HG03439 (cell line): ENCODE measurements at regions not wholly inside any gene's neighbourhood (a gene's known extent, or its start where the extent isn't known, plus 50 kb on each side); places are given as distances from the start of the nearest gene placed in this dataset.

ENCODE experiments used
- ATAC-seq: cut with Tn5 transposase; IDR thresholded peaks from one replicate; pipeline ENCODE4 v1.9.1; 2021; ENCODE audit warnings: mild to moderate bottlenecking, moderate library complexity; ENCODE audit not compliant: unreplicated experiment

DNA sequence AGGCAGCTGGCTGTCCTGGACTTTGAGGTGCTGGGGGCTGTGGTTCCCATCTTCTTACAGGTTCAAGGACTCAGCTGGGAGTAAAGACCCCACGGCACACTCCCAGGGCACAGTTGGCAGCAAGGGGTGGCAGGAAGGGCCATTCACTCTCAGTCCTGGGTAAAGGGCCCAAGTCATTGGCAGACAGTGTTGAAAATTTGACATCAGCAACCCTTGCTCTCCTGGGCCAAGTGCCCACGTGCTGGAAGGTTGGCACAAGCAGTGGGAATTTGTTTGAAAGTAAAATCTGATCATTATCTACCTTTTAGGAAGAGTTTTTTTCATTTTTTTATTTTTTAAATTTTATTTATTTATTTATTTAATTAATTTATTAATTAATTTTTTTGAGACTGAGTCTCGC, 241.6 kb upstream of the MKI67 start:
- ATAC-seq, result no peak

DNA sequence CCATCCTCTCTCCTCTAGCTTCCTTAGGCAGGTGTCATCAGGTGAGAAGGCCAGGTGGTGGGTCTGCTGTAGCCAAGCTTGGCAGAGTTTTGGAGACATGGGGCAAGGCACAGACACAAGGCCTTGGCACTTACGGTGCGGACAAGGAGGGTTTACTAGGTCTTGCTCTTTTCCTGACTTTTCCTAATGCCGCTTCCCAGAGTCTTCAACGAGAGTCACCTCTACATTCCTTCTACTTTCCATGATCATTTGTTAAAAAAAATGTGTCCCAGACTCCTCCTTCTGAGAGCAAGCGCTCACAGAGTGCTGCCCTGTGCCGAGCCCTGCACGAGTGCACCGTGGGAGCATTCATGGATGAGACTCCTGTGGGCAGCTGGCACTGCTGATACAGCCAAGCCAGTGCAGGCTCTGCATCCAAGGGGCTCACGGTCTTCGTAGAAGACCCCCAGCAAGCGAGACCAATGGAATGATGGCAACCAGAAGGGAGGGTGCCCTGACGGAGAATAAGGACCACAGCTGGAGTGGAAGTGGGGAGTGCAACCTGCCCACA, 243.0 kb upstream of the MKI67 start:
- no peak for ATAC-seq

DNA sequence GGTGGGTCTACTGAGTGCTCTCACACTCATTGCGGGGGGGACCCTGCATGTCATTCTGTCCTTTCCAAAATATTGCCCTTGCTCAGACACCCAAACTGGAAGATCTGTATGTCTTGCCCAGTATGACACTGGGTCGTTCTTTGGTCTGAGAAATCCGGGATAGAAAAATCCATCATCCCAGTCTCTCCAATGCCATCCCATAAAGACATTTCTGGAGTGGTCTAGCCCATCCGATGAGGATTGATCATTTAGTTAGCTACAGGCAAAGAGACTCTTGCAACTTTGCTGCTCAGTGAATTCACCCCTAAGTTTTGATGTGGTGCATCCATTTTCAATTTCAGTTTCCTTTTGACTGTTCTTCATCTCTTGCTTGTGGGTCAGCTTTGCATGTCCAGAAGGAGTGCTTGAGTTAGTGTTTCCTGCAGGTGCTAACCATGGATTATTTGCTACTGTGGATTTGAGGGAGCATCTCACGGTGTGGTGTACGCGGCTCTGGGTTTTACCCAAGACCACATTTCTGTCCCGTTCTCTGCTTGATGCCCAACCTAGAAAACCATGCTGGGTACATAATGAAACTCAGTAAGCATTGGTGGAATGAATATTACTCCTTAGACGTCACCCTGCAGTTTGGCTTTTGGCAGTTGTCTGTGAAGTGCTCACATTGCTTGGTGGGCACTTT, 247.0 kb upstream of the MKI67 start:
- ATAC-seq, result peak; percentile 79

DNA sequence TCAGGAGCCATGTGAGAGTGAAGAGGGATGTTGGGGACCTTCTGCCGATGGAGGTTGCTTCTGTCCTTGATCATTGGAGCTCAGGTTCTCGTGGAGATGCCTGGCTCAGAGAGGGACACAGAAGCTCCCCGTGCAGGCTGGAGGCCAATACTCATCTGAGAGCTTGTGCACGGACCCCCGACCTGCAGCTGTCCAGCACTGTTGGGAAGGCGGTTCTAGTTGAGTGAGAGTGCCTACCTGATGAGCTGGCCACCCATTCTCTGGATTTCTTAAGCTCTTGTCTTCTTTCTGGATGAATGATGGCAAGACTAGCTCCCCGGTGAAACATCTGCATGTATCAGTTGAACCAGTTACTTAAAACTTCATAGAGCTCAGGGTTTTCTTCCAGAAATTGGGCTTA, 247.6 kb upstream of the MKI67 start:
- no peak for ATAC-seq

DNA sequence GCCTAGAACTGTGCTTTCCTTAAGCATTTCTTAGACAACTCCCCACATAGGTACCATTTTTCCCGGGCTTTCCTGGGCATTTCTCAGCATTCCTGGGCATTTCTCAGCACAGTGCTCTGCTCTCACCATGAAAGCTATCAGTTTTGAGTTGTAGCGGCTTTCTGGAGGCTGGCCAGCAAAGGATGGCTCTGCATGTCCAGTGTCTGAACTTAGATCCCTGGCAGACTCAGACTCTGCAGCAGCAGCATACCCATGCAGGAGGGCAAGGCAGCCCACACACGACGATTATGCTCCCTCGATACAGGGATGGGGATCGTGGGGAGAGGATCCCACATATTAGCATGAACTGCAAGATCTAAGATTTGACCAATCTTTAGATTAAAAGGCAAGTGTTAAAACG, 248.9 kb upstream of the MKI67 start:
- ATAC-seq, result no peak

DNA sequence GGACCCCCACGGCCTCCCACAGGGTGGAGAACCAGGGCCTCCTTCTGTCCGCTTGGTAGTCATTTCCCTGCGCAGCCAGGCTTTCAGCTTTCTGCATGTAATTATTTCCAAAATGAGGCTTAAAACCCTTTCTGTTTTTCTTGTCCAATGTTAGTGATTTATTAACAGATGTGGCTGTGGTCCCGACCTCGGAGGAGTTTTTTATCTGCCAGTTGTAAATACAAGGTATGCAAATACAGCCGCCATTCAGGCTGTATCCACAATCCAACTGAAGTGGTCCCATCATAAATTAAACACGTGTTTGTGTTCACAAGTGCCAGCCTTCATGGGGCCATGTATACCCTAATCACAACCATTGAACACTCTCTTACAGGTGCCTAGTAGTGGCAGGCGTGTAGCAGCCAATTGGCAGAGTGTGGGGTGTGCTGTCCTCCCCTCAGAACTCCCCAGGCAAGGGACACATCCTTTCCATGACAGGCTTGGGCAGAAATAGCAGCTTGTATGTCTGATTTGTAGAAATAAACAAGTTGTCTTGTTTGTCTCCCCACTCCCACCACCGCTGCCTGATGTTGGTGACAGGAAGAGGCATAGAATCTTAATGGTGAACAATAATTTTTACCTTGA, 251.3 kb upstream of the MKI67 start:
- no peak for ATAC-seq

DNA sequence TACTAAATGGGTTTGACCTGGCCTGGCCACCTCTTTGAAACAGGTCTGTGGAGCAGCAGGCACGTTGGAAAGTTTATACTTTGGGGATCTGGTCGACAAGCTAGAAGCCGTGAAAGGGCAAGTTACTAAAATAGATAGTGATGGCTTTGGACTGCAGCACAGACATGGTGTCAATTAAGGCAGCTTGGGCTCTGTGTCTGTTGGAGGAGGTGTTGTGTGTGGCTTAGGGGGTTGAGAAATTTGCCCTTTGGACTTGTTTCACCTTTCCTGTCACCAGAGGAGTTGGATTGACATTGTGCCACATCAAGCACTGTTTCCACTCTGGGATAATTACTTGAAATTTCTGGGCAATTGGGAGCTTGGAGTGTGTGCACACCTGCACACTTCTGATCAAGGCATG, 251.8 kb upstream of the MKI67 start:
- no peak for ATAC-seq

DNA sequence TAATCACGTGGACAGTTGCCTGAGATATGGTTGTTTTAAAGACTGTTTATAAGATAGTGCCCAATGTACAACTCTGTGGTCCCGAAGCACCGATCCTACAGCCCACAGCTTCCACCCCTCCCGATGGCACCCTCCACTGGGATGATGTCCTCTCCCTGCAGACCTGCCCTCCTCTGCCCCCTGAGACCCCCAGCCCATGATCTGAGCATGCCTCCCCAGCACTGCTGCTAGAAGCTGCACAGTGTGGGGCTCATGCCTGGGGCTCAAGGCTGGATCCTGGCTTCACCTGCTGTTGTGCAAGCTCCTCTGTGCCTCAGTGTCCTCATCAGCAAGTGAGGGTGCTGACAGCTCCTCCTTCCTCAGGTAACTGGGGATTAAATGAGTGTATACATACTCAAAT, 254.7 kb upstream of the MKI67 start:
- ATAC-seq, result no peak

DNA sequence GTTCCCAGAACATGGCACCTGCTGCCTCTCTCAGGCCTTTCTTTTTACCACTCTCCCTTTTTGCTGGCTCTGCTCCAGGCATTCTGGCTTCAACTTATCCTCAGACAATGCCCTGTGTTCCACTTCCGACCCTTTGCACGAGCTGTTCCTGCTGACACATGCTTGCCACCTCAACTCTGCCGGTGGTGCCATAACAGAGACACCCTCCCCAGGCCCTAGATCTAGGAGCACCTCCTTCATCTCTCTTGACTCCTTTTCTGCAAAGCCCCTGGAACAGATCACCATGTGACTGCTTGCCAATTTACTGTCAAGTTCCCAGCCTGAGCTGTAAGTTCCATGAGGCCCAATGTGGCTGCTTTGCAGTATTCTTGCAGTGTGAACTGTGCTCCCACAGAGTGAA, 256.0 kb upstream of the MKI67 start:
- ATAC-seq, result no peak

DNA sequence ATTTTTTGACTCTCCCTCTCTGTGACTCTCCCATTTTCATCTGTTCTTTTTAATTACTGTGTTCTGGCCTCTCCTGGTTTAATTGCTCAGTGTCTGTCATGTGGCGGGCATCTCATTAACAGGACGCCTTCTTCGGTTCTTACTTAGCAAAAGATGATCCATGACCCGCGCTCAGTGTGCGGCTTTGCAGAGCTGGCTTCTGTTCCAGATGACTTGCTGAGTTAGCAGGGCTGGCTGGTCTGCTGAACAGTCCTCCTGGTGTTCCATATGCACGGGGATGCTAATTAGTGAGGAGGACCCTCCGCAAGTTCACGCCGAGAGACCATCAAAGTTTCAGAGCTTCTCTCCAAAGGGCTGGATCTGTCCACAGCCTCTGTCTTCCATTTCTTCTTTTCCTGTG, 258.6 kb upstream of the MKI67 start:
- ATAC-seq, result no peak

DNA sequence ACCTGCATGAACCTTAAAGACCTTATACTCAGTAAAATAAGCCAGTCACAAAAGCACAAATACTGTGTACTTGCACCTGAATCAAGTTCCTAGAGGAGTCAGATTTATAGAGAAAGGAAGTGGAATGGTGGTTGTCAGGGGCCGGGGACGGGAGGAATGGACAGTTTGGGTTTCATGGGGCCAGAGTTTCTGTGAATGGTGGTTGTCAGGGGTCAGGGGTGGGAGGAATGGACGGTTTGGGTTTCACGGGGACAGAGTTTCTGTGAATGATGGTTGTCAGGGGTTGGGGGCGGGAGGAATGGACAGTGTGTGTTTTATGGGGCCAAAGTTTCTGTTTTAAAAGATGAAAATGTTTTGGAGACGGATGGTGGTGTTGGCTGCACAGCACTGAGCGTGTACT, 260.0 kb upstream of the MKI67 start:
- no peak for ATAC-seq

DNA sequence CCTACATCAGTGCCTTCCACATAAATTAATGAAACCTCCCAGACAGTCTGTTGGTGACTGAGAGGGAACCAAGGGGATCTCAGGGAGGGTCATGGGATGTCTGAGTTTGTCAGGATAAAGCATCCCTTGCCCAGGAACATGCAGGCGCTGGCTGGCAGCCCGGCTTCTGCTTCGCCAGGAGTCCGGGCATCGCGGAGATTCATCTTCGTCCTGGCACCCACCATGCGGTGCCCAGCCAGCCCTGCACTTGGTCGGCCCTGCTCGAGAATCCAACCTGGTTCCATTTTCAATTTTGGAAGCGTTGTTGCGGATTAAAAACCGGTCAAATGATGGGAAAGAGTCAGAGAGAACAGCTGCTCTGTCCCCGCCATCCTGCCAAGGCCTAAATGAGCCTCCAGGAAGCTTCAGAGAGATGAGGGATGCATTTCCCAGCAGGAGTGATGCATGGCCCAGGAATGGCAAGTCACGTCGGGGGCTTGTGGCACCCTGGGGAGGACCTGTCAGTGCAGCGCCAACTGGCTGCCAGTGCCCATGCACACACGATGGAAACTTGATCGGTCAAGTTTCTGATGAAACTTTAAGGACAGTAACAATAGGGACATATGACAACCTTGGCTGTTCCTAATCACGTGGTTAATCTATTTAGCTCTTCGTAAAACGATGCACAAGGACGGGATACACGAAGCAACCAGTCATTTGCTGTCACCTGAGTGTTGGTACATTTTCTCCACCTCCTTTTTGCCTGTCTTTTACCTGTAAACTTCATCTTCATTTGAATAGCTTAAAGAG, 260.8 kb upstream of the MKI67 start:
- ATAC-seq, result no peak

DNA sequence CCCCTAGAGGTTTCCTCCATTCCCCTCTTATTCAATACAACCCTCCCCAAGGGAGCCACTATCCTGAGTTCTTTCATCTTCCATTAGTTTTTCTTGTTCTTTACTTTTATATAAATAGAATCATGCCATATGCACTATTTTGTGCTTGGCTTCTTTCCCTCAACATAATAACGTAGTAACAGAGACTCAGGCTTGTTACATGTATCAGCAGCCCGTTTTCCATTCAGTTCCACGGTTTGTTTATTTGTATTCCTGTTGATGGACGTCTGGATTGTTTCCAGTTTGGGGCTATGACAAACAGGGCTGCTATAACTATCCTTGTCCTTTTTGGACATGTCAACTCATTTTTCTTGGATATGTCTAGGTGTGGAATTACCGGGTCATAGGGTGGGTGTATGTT, 264.4 kb upstream of the MKI67 start:
- no peak for ATAC-seq

DNA sequence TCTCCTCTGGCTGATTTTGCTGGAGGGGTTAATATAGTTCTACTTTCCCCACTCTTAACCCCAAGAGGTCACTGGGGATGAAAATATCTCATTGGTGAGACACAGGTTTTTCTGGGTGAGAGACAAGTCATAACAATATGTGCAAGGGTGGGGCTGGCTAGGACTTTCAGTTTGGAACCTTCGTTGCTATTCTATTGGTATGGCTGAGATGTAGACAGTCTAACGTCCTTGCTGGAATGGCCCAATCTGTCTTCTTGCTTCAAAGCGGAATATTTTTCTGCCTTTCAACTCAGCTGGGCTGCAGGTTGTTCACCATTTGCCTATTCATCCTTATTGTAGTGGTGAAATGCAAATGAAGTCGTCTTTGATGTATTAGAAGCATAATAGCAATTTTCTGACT, 267.3 kb upstream of the MKI67 start:
- no peak for ATAC-seq

DNA sequence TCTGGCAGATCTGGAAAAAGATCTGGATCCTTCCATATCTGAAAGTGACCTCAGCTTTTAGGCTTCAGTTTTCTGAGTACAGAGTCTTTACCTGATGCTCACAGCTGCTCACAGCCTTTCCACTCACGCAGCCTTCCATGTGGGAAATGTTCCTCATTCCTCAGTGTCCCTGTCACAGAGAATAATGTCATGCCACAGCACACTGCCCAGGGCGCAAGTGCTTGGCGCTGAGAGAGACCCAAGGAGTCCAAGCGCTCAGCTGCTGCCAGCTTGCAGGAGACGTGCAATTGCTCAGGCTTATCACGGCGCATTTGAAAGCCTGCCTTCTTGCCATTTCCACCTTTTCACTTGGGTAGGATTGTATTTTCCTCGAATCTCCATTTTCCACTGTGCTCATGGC, 271.9 kb upstream of the MKI67 start:
- ATAC-seq, result no peak

DNA sequence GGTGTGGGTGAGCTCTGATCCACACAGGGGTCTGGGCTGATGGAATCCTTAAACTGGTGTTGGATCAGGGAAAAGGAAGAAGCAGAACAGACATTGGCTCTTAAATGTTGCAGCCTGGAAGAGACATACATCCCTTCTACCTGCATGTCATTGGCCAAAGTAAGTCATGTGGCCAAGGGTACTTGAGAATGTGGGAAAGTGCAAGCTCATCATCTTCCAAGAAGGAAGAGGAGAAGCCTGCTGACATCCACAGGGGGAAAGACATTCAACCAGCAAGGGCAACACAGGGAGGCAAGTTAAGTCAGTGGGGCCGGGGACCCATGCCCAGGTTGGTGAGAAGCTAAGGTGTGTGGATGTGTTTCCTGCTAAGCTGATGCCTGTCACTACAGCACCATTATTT, 272.8 kb upstream of the MKI67 start:
- ATAC-seq, result no peak

DNA sequence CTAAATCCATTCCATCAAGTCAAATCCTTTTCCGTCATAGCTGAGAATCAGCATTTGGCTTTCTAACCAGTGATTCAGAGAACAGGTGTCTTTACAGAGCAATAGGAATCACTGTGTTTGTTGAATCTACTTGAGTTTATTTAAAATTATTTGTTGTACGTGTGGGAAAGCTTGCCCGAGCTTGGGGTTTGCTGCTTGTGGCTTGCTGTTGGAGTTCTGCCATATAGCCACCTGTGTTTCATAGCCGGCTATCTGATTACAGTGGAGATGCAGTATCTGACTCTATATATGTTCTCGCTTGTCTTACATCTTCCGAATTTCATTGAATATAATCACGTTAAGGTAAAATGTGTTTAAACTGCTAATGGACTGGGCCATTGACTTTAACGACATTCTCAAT, 274.3 kb upstream of the MKI67 start:
- ATAC-seq, result no peak

DNA sequence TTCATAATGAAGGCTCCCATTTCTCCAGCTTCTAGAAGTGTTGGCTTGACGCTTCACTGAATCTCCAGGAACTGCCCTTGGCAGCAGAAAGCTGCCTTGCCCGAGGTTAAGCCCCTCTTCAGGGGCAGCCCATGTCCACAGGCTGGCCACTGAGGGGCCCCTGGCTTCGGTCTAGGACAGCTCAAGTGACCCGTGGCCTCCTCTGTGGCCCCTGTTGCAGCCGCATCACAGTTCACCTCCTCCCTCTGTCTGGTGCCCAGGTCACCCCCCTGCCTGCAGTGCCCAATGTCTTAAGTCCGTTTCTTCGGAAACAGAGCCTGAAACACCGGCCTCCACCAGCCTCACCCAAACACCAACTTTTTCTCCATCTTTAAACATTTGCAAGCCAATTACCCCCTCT, 279.2 kb upstream of the MKI67 start:
- no peak for ATAC-seq

DNA sequence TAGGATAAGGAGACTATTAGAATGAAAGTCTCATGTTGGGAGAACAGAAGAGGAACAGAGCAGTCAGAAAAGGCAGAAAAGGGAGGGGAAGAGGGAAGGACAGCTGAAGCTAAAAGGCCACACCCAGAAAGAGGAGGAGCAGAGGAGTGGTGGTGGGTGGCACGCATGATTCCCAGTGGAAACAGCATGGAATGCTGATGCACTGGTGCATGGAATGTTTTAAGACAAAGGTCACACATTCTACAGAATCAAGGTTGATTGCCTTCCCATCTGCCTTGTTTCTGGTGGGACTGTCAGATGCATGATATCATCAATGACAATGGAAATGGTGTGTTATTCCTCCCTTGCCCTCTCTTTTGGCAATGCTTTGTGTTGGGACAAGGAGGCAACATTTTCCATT, 285.4 kb upstream of the MKI67 start:
- no peak for ATAC-seq

DNA sequence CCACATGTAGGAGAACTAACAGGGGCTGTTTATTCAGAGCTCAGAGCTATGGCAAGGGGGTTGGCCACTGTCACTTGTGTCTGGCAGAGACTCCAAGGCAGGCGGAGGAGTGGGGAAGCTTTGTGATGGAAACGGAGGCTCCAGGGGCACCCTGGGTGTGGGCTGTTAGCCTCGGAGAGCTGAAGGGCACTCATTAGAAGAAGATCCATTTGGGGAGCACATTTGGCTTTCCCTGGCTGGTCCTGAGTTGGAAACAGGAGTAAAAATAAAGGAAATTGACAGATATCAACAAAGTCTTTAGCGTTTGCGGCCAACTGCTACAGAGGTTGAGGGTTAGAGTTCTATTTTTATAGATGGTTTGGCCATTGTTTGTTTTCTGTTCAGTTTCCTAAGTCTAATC, 288.3 kb upstream of the MKI67 start:
- no peak for ATAC-seq

DNA sequence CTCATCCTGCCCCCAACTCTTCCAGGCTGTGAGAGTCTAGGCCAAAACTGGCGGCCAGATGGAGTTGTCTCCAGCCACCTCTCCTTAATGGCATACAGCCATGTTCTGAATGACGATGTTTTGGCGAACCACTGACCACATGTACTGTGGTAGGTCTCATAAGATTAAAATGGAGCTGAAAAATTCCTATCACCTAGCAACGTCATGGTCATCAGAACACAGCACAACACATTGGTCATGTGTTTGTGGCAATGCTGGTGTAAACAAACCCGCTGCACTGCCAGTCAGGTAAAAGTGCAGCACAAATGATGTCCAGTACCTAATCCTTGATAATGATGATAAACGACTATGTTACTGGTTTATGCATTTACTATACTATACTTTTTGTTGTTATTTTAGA, 290.0 kb upstream of the MKI67 start:
- ATAC-seq, result no peak

DNA sequence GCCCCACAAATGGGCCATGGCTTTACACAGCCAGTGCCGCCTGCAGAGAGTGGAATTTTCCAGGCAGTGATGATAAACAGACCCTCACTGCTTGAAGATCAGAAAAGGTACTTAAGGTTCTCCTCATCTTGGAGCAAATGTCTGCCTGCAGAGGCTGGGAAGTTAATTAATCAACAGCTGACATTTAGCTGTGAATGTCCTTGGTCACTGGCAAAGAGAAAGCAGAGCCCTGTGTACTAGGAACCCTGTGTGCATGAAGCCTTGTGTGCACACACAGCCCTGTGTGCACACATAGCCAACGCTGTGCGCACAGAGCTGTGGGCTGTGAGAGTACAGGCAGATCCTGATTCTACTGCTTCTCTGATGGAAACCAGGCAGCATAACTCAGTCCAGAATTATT, 291.6 kb upstream of the MKI67 start:
- no peak for ATAC-seq
